ENCODE measurements at regions not wholly inside any gene's neighbourhood (a gene's known extent, or its start where the extent isn't known, plus 50 kb on each side); places are given as distances from the start of the nearest gene placed in this dataset.

DNA sequence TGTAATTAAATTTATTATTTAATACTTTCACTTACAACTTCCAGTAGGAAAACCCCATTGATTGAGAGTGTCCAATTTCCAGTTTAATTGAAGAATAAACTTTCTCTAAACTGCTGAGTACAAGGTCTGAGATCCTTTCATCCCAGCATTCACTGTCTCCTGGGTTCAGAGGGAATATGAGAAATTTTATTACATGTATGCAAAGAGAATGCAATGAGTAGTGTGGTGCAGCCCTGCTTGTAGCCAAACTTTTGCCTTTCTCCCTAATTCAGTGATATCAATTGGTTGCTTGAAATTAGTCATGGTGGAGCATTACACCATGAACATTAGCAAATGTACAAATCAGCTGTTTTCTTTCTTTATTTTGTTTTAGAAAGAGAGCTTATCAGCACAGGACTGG, 780.6 kb upstream of the MDGA2 start:
- TF ChIP-seq, protein P1, sequence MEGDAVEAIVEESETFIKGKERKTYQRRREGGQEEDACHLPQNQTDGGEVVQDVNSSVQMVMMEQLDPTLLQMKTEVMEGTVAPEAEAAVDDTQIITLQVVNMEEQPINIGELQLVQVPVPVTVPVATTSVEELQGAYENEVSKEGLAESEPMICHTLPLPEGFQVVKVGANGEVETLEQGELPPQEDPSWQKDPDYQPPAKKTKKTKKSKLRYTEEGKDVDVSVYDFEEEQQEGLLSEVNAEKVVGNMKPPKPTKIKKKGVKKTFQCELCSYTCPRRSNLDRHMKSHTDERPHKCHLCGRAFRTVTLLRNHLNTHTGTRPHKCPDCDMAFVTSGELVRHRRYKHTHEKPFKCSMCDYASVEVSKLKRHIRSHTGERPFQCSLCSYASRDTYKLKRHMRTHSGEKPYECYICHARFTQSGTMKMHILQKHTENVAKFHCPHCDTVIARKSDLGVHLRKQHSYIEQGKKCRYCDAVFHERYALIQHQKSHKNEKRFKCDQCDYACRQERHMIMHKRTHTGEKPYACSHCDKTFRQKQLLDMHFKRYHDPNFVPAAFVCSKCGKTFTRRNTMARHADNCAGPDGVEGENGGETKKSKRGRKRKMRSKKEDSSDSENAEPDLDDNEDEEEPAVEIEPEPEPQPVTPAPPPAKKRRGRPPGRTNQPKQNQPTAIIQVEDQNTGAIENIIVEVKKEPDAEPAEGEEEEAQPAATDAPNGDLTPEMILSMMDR (IDR thresholded peaks at IDR 0.05), result no peak
- no peak for TF ChIP-seq POLR2A (IDR thresholded peaks at IDR 0.05)
